GM12878 (cell line): ENCODE measurements at regions not wholly inside any gene's neighbourhood (a gene's known extent, or its start where the extent isn't known, plus 50 kb on each side); places are given as distances from the start of the nearest gene placed in this dataset.

Experiments
- ATAC-seq: fragments of 200-7000 bp; cut with Tn5 transposase; 3 replicates; pipeline ENCODE4 v1.9.1; 2020; ENCODE audit warnings: mild to moderate bottlenecking, moderate library complexity
- BruUV-seq: library from RNA; stranded (reverse); fragments of 400-500 nt; replicated peaks from 2 replicates; lab custom pipeline; 2021; lab: Mats Ljungman, UMichigan
- CTCF ChIA-PET: fragments of 300-600 bp; sonication (Branson Sonifier 250); formaldehyde crosslinking; extraction: SDS; loops from one replicate; lab custom pipeline; 2021; ENCODE audit warnings: inconsistent platforms; lab: Yijun Ruan, JAX
- POLR2A ChIA-PET: fragments of 350-600 bp; formaldehyde crosslinking; extraction: SDS; loops from one replicate; lab custom pipeline; 2021; ENCODE audit warnings: inconsistent platforms; lab: Charles Lee
- RAD21 ChIA-PET: fragments of 300-600 bp; sonication (Branson Sonifier 250); formaldehyde crosslinking; loops from one replicate; lab custom pipeline; 2023; ENCODE audit warnings: antibody characterized with exemption; ENCODE audit not compliant: unreplicated experiment; lab: Charles Lee
- SMC1A ChIA-PET: fragments of 300-600 bp; sonication (Branson Sonifier 250); formaldehyde crosslinking; loops from one replicate; lab custom pipeline; 2023; ENCODE audit not compliant: unreplicated experiment, uncharacterized antibody; lab: Charles Lee
- DNase-seq: peaks from one replicate; pipeline ENCODE4 v3.0.0-alpha.2; 2011; ENCODE audit warnings: low read depth, low spot score
- FAIRE-seq: peaks from 3 replicates; lab custom pipeline; 2011; peaks lifted over from hg19 to GRCh38; lab: Jason Lieb, UNC
- H2AFZ ChIP-seq: 2 replicates; pipeline ENCODE4 v1.6.0; 2011; ENCODE audit warnings: low read depth, low read length, control low read depth; ENCODE audit not compliant: control insufficient read depth
- H3K27ac ChIP-seq: 2 replicates; pipeline ENCODE4 v1.5.1; 2011; ENCODE audit warnings: control low read depth; ENCODE audit not compliant: control insufficient read depth, insufficient read depth
- H3K27me3 ChIP-seq, 2 experiments: replicated peaks in 1 of 2; 2 replicates each; pipeline versions ENCODE4 v1.6.0 to v1.6.1; 2011; ENCODE audit warnings: low read length in 1 of 2; ENCODE audit not compliant: control insufficient read depth in 2 of 2, insufficient read depth in 2 of 2
- H3K36me3 ChIP-seq, 2 experiments: 2 replicates each; pipeline ENCODE4 v1.5.1; 2011; ENCODE audit warnings: low read length in 1 of 2; ENCODE audit not compliant: control insufficient read depth in 2 of 2, insufficient read depth in 2 of 2
- H3K4me1 ChIP-seq: 2 replicates; pipeline ENCODE4 v1.6.1; 2011; ENCODE audit warnings: mild to moderate bottlenecking, low read length, moderate library complexity, mixed read lengths; ENCODE audit not compliant: control insufficient read depth, insufficient read depth
- H3K4me2 ChIP-seq: 2 replicates; pipeline ENCODE4 v1.6.0; 2011; ENCODE audit warnings: control low read depth; ENCODE audit not compliant: control insufficient read depth, insufficient read depth
- H3K4me3 ChIP-seq: fragments of 200-600 bp; sonication (generic); 2 replicates; pipeline ENCODE4 v1.5.1; 2016
- H3K79me2 ChIP-seq: 2 replicates; pipeline ENCODE4 v1.6.0; 2011; ENCODE audit warnings: low read length; ENCODE audit not compliant: control insufficient read depth, insufficient read depth
- H3K9ac ChIP-seq: 2 replicates; pipeline ENCODE4 v1.8.0; 2011; ENCODE audit warnings: low read length, control low read depth, mixed read lengths; ENCODE audit not compliant: control insufficient read depth, insufficient read depth
- H3K9me3 ChIP-seq: replicated peaks from 3 replicates; pipeline ENCODE4 v1.5.1; 2011; ENCODE audit warnings: mild to moderate bottlenecking, low read length; ENCODE audit not compliant: control insufficient read depth, insufficient read depth
- H4K20me1 ChIP-seq: 2 replicates; pipeline ENCODE4 v1.6.0; 2011; ENCODE audit not compliant: control insufficient read depth, insufficient read depth
- ASH2L ChIP-seq: fragments of 300-600, 200-600 bp; sonication (generic); IDR thresholded peaks from 2 replicates; pipeline ENCODE4 v1.6.1; 2017; ENCODE audit warnings: low read depth, mild to moderate bottlenecking, borderline replicate concordance
- BACH1 ChIP-seq: fragments of 450-650 bp; IDR thresholded peaks from 2 replicates; pipeline ENCODE4 v1.6.1; 2017; ENCODE audit warnings: mild to moderate bottlenecking, borderline replicate concordance
- CEBPB ChIP-seq, 2 experiments: fragments of 150-350 bp in 1 of 2; IDR thresholded peaks; 2 replicates each; pipeline ENCODE4 v1.6.1; 2012 to 2014; ENCODE audit warnings: low read depth in 2 of 2, low read length in 2 of 2, borderline replicate concordance in 1 of 2, inconsistent platforms in 1 of 2
- ELK1 ChIP-seq: IDR thresholded peaks from 2 replicates; pipeline ENCODE4 v1.6.1; 2012; ENCODE audit warnings: low read depth, low read length, improper control_type of control experiment
- MYC ChIP-seq: IDR thresholded peaks from 2 replicates; pipeline ENCODE4 v1.6.1; 2011; ENCODE audit warnings: mild to moderate bottlenecking, low read length, moderate library complexity, inconsistent platforms; ENCODE audit not compliant: insufficient read depth, insufficient replicate concordance, insufficient read length, severe bottlenecking
- PML ChIP-seq: IDR thresholded peaks from 2 replicates; pipeline ENCODE4 v1.6.1; 2012; ENCODE audit warnings: low read length, inconsistent platforms
- POLR2A ChIP-seq: IDR thresholded peaks from 2 replicates; pipeline ENCODE4 v1.6.1; 2011; ENCODE audit warnings: low read depth, mild to moderate bottlenecking, low read length
- RAD51 ChIP-seq: fragments of 450-650 bp; IDR thresholded peaks from 2 replicates; pipeline ENCODE4 v1.6.1; 2016; ENCODE audit warnings: moderate library complexity, mild to moderate bottlenecking, inconsistent platforms
- RFX5 ChIP-seq: IDR thresholded peaks from 2 replicates; pipeline ENCODE4 v1.6.1; 2011; ENCODE audit warnings: low read depth, low read length, improper control_type of control experiment
- WRNIP1 ChIP-seq: IDR thresholded peaks from 2 replicates; pipeline ENCODE4 v1.6.1; 2011; ENCODE audit warnings: low read depth, low read length, improper control_type of control experiment, borderline replicate concordance
- ZBED1 ChIP-seq: IDR thresholded peaks from 2 replicates; pipeline ENCODE4 v1.6.1; 2016; ENCODE audit warnings: borderline replicate concordance
- ZBTB11 ChIP-seq: fragments of 450-650 bp; formaldehyde crosslinking; IDR thresholded peaks from 2 replicates; pipeline ENCODE4 v1.5.0; 2022; ENCODE audit warnings: mild to moderate bottlenecking, missing genetic modification characterization
- ZNF24 ChIP-seq: fragments of 450-650 bp; IDR thresholded peaks from 2 replicates; pipeline ENCODE4 v1.6.1; 2017; ENCODE audit warnings: antibody characterized with exemption, mild to moderate bottlenecking
- WGBS: methylation state at CpG from one replicate; pipeline ENCODE4 v1.1.6; 2016; ENCODE audit warnings: low lambda C conversion rate; ENCODE audit not compliant: insufficient replicate concordance, insufficient coverage; ENCODE audit errors: missing lambda C conversion rate; 5-methylcytosine and 5-hydroxymethylcytosine counted together
- in situ Hi-C: fragments of 300-500 bp; cut with MboI; formaldehyde crosslinking; loops from 9 replicates; pipeline ENCODE4 v1.14.3; 2018; ENCODE audit warnings: mixed read lengths
- intact Hi-C: fragments of 100-400 bp; cut with micrococcal nuclease; formaldehyde crosslinking; loops from one replicate; pipeline ENCODE4 v1.14.2; 2022; ENCODE audit not compliant: unreplicated experiment

GRCh38 chr11:43138621-43139140, 173.1 kb upstream of the API5 start:
- Histone ChIP-seq H3K4me1 (peaks cover 4% of the 10 kb centered on the region; the same call in 1 of the 2 replicates), H3K79me2 (no peaks in the 10 kb centered on the region), H3K4me2 (no peak overlapping the region), H3K9me3 (peaks cover 1% of the 10 kb centered on the region; the same call in 2 of the 3 replicates), H3K36me3 (no peaks in the 10 kb centered on the region), H3K4me3 (no peak overlapping the region), H3K27ac (no peak overlapping the region), H2AFZ (no peak overlapping the region), H4K20me1 (no peaks in the 10 kb centered on the region), H3K9ac (no peak overlapping the region), H3K27me3 (no peaks in the 10 kb centered on the region)
- DNase-seq (no peak), ATAC-seq (no peak), FAIRE-seq (no peak)
- ChIA-PET POLR2A (no interaction called here), RAD21 (no interaction called here), CTCF (no interaction called here), SMC1A (no interaction called here)
- TF ChIP-seq MYC (no peak), BACH1 (no peak), POLR2A (no peak), ZBED1 (no peak), ZNF24 (no peak), PML (no peak), WRNIP1 (no peak), RFX5 (no peak), RAD51 (no peak), CEBPB (IDR thresholded peaks at IDR 0.05; ENCODE audit: borderline replicate concordance in 1 of 2, low read depth in 2 of 2, low read length in 2 of 2) (no peak), ZBTB11 (no peak), ELK1 (no peak), ASH2L (no peak)
- 77% methylated on average over 5 of the region's 5 CpGs for WGBS
- in situ Hi-C loops (no loop called here), intact Hi-C loops (no loop called here)
- no TSS peak for BruUV-seq
